CD4-positive, alpha-beta T cell treated with Interleukin-6 at 100 ng/mL for 8 hours (primary cell): ENCODE measurements at regions not wholly inside any gene's neighbourhood (a gene's known extent, or its start where the extent isn't known, plus 50 kb on each side); places are given as distances from the start of the nearest gene placed in this dataset.
"Not testable (repeated sequence)": the region's sequence is repeated elsewhere in the genome, so short reads cannot be mapped to it uniquely, and the experiment has no call there.

Source experiments
- DNase-seq: peaks from one replicate; pipeline ENCODE4 v3.0.0-alpha.2; 2020; ENCODE audit warnings: mixed read lengths, low spot score

DNA sequence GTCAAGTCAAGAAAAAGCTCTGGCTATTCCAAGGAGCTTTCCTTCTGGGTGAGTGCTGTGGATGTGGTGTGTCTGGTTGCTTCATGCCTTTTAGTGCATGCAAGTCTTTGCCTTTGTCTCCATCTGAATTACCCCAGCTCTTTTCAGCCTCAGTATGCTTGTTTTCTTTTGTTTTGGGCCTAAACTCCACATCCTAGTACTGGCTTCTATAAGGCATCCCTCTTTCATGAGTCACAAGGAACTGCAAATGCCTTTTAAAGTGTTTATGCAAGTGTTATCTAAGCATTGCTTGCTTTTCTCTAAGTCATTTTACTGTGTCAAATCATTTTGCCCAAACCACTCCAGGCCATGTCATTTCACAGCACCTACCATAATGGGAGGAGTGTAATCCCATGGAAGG lies 132.1 kb downstream of the PLCE1 start:
- no peak for DNase-seq

DNA sequence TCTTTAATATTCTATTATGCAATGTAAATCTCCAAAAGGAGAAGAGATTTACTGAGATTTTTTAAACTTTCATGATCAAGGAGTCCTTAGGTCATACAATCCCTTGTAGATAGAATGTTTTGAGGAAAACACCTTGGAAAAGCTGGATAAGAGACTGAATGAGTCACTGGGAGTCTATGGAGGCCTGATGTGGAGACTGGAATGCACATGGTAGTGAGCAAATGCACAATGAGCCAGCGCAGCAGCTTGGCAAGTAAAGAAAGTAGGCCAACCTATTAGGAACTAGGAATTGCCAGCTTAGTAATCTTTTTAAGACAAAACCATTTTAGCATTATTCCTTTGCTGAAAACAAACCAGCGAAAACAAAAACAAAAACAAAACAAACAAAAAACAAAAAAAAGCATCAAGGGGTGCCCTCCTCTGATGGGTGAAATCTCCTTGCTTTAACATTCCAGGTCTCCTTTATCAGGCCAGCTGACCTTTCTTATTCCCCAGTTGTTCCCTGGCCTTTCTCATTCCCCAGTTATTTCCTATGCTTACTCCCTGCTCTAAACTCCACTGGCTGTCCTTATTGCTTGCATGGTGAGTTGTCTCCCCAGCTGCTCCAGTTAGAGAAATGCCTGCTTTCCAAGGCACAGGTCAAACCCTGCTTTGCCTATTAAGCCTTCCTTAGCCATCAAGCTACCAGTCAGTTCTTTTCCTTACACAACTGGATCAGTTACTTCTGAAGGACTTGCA lies 135.8 kb downstream of the PLCE1 start:
- no peak for DNase-seq

DNA sequence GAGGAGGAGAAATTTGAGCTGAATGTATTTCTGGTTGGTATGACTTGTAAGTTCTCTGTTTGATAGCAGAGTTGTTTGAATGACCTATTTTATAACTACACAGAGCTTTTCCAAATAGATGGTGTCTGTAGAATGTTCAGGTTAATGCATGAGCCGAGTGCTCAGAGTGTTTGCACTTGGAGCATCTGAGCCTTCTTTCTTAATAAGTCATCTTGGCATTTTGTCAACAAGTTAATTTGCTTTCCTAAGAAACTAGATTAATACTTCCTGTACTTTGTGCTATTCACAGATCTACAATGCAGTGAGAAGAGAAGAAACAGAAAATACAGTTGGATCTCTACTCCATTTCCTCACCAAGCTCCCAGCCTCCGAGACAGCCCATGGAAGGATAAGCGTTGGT lies 138.2 kb downstream of the PLCE1 start:
- DNase-seq: no peak

DNA sequence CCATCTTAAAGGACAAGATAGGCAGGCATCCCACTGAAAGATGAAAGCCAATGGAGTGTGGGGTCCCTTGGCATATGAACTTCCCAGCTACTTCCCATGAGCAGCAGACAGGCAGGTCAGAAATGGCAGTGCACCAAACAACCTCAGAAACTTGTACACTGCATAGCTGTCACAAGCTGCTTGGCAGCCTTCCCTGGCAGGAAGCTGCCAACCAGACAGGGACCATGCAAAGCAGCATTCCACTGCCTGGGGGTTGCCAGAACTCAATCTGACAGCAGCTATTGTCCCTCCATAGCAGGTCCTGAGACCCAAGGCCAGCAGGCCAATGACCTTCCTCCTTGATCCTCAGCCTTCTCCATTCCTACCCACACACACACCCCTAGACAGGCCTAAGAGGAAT lies 139.5 kb downstream of the PLCE1 start:
- DNase-seq: no peak

DNA sequence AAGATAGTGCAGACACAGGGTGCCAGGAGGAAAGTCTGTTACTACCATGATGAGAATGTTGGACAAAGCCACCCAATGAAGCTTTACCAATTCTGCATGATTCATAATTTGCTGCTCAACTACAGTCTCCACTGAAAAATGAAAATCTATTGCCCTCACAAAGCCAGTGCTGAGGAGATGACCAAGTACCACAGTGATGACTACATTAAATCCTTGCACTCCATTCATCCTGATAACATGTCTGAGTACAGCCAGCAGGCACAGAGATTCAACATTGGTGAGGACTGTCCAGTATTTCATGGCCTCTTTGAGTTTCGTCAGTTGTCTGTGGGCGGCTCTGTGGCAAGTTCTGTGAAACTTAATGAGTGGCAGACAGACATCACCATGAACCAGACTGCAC lies 144.0 kb downstream of the PLCE1 start:
- DNase-seq: no peak

DNA sequence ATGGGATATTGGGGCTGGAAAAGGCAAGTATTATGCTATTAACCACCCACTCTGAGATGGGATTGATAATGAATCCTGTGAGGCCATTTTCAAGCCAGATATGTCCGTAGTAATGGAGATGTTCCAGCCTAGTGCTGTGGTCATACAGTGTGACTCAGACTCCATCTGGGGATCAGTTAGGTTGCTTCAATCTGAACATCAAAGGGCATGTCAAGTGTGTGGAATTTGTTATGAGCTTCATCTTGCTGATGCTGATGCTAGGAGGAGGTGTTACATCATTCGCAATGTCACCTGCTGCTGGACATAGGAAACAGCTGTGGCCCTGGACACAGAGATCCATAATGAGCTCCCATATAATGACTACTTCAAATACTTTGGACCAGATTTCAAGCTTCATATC lies 144.7 kb downstream of the PLCE1 start:
- DNase-seq: no peak

DNA sequence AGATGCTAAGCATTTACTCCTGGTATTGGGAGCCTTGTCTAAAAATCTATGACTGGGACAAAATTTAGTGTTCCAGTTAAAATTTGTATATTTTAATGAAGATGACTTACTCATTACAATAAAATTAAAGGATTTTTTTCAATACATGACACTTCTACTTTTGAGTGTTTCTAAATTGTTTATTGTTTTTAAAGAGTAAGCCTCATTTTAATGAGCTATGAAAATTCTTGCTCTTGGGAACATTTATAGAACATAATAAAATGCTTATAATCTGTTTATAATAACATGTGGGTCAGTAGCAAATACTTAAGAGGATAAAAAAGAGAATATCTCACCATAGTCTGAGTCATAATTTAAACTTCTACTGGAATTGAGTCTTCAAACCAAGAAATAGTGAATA lies 149.5 kb downstream of the PLCE1 start:
- DNase-seq: no peak

DNA sequence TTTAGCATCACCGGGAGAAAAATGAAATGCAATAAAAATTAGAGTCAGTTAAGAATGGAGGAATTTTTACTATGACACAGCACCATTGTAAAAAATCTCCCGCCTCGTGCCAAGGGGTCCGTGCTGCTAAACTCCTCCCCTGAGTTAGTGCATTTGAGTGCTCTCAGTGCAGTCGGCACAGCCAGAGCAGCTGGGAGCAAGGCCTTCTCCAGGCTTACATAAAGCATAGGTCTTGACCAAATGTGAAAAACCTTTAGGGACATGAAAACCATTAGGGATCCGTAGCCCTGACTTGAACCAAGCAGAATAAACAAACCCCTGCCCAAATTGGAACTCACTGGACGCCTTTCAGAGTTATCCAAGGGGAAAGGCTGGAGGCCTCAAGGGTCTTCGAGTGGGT lies 152.6 kb downstream of the PLCE1 start:
- no peak for DNase-seq

DNA sequence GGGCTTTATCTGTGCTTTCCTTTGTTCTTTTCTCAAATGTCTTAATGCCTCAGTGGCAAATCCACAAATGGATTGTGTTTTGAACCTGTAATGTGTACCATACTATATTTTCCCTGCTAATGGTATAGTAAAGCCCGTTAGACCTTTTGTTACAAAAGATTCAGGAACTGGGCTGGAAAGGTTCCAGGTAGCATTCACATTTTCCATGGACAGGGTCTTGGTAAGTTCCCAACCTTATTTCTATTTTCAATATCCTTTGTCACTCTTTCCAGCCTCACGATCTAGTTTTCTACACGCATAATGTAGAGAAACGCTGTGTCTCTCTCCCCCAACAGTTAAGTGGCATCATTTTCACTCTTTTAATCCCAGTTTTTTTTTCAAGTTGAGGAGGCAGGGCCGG lies 153.0 kb downstream of the PLCE1 start:
- no peak for DNase-seq

DNA sequence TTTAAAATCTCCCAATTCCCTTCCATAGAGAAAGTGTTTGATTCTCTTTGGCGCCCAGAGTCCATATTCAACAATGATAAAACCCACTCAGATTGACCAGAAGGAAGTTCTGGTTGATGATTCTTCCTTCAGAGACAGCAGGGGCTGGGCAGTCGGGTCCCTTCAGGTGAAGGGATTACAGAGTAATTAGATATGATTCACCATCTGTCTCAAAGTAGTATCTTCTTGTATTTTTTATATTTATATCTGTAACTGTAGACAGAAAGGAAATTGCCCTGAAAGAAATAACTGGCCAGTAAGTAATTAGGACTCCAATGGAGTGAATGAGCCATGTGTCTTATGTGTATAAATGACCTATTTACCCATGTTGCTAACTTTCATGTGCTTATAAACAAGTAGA lies 156.0 kb downstream of the PLCE1 start:
- DNase-seq: no peak

DNA sequence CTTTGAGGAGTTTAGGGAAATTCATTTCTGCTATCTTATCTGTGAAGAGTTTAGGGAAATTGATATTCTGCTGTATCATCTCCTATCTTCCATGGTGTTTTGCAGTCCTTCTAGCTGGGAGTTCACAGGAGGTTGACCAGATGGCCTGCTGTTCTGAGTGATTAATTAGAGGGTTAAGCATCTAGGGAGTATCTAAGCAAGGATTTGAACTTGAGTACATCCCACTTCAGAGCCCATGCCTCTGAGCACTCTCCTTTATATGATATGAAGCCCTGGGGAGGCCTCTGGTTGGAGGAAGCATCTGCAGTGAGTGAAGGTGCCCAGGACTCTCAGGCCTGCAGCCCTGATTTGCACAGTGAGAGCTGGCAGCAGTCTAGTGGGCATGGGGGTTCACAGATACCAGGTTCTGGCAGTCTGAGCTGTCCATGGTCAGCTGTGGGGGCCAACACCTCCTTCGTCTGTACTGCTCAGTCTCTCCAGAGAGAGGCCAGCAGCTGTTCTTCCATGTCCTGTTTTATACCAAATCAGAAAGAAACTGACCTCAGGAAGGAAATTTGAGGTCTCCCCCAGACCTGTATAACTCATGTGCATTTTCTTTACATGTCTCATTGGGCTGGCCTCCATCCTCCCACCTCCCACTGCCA lies 156.9 kb downstream of the PLCE1 start:
- DNase-seq: no peak

DNA sequence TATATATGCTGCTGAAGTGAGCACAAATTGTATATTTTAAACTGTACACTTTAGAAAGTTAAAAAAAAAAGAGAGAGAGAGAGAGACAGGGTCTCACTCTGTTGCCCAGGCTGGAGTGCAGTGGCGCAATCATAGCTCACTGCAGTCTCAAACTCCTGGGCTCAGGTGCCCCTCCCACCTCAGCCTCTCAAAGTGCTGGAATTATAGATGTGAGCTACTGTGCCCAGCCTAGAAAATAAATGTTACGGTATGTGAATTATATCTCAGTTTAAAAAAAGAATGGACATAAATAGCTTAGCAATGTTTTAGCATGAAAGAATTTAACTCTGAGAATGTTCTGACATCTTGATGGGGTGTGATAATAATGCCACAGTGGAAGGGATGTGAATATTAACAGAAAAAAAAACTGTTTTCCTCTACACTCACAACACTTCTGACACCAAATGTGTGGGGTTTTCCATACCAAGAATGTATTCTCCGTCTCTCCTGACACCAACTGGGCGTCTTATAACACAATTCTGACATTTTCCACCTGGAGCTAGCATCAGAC lies 162.1 kb downstream of the PLCE1 start:
- no peak for DNase-seq

DNA sequence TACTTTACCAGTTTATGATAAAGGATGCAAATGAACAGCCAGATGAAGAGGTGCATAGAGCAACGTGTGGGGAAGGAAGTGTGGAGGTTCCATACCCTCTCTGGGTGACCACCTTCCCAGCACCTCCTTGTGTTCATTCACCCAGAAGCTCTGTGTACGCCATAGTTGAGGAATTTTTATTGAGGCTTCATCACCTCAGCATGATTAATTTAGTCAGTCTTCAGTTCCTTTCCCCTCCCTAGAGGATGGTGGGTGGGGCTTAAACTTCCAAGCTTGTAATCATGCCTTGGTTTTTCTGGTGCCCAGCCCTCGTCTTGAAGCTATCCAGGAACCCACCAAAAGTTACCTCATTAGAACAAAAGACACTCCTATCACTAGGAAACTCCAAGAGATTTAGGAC lies 162.7 kb downstream of the PLCE1 start:
- no peak for DNase-seq

DNA sequence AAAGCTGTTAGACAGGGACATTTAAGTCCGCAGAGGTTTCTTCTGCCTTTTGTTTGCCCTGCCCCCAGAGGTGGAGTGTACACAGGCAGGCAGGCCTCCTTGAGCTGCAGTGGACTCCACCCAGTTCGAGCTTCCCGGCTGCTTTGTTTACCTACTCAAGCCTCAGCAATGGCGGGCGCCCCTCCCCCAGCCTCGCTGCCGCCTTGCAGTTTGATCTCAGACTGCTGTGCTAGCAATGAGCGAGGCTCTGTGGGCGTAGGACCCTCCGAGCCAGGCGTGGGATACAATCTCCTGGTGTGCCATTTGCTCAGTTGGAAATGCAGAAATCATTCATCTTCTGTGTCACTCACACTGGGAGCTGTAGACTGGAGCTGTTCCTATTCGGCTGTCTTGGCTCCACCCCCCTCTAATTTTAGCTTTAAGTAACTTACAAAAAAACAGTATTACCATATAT lies 171.5 kb downstream of the PLCE1 start:
- DNase-seq: not testable (repeated sequence)

DNA sequence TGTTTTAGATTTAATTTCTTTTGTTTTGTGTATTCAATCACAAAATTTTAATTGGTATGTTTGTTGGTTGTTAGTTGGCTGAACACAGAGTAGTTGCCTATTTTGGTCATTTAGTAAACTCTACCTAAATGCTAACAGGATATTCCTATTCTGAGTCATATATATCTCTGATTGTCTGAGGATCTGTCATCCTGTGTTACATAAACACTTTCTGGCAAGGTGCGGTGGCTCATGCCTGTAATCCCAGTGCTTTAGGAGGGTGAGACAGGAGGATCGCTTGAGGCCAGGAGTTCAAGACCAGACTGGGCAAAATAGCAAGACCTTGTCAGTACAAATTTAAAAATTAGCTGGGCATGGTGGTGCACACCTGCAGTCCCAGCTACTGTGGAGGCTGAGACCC lies 178.6 kb downstream of the PLCE1 start:
- no peak for DNase-seq

DNA sequence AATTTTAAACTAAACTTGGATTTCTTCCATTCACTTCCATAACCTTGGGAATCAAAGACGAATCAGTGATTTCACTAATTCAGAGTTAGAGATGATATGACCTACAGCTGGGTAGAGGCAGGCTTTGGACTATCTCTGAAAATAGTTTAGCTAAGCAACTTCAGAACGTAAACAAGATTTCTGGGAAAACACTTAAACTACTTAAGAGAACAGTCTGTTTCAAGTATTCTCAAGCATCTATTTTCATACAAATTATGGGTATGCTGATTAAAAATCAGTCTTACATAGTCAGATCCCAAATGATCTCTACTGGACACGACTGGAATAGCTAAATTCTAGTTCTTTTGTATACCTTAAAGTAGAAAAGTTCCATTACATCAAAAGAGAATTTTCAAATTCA lies 179.9 kb downstream of the PLCE1 start:
- no peak for DNase-seq

DNA sequence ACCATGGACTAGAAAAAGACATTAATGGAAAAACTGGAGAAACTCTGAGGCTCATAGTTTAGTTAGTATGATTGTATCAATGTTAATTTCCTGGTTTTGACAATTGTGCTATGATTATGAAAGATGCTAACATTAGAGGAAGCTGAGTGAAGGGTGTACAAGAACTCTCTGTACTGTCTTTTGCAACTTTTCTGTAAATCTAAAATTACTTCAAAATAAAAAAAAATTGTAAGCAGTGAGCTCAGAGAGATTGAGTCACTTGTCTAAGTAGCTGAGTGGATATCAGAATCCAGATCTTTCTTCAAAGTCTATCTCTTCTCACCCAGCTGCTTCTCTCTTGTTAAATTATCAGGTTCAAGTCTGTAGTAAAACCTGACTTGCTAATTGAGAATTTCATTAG lies 181.1 kb downstream of the PLCE1 start:
- no peak for DNase-seq

DNA sequence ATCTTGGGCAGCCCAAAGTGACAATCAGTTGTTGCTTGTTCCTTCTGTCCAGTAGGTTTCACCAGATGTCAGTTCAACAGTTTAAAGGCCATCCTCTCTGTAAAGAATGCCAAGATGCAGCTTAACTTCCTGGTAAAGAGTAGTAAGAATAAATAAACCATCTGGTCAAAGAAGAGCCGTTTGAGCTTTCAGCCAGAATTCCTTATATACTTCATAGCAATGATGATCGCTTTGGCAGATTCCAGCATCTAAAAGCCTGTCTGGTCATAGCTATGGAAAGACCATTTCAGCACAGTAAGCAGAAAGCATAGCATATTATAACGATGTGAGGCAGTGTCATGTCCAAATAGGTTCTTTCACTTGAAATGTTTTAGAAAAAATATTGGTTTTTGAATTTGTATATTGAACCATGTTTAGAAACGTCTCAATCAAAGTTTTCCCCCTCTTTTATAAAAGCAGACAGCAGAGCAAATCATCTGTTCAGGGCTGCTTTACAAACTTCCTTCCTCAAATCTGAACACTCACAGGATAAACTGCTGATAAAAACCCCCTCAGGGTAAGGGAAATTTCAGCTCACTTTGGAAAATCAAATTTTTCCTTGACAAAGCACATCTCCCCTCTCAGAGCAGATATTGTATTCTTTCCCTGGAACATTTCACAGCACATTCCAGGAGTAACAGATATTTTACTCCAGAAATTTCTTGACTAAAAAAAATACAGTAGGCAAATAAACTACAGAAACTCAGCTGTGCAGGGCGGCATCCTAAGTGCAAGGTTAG lies 184.1 kb downstream of the NOC3L start:
- DNase-seq: no peak

DNA sequence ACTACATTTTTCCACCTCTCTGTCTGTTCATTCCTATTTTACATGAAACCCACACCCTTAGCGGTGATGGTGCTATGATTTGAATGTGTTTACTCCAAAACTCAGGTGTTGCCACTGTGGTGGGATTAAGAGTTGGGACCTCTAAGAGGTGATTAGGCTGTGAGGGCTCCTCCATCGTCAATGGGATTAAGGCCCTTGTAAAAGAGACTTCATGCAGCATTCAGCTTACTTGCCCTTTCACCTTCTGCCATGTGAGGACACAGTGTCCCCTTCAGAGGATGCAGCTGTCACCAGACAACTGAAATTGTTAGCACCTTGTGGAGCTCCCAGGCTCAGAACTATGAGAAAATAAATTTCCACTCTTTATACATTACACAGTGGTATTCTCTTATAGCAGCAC lies 182.2 kb downstream of the NOC3L start:
- DNase-seq: no peak

DNA sequence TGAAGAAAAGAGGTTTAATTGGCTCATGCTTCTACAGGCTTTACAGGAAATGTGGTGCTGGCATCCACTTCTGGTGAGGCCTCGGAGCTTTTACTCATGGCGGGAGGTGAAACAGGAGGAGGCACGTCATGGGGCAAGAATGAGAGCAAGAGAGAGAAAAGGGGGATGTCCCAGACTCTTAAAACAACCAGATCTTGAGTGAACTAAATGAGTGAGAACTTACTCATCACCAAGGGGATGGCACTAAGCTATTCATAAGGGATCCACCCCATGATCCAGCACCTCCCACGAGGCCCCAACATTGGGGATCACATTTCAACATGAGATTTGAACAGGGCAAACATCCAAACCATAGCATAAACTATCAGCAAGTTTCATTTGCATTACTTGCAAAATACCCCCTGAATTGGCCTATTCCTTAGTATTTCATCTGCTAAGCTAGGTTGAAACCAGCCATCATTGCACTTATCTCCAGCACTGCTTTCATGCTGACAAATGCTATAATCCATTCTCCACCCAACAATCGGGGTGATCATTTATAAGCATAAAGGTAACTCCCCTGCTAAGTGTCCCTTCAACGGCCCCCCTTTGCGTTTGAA lies 179.0 kb downstream of the NOC3L start:
- no peak for DNase-seq

DNA sequence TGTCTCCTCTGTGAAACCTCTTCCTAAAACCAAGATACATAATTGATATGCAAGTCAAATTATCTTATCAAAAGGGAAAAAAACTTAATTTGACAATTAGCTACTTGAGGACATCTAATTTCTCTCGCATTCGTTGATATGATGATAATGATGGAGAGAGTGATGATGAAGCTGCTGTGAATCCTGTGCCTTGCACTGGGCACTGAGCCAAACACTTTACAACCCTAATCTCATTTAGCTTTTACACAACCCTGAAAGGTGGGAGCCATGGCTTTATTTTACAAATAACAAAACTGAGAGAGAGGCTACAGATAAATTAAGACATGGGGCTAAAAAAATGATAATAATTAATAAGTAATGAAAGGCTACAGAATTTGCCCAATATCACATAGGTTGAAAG lies 176.0 kb downstream of the NOC3L start:
- DNase-seq: no peak

DNA sequence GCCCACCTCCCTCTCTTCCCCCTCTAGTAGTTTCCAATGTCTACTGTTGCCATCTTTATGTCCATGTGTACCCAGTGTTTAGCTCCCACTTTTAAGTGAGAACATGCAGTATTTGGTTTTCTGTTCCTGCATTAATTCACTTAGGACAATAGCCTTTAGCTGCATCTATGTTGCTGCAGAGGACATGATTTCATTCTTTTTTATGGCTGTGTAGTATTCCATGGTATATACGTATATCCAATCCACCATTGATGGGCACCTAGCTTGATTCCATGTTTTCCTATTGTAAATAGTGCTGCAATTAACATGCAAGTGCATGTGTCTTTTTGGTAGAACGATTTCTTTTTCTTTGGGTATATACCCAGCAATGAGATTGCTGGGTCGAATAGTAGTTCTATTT lies 170.4 kb downstream of the NOC3L start:
- no peak for DNase-seq

DNA sequence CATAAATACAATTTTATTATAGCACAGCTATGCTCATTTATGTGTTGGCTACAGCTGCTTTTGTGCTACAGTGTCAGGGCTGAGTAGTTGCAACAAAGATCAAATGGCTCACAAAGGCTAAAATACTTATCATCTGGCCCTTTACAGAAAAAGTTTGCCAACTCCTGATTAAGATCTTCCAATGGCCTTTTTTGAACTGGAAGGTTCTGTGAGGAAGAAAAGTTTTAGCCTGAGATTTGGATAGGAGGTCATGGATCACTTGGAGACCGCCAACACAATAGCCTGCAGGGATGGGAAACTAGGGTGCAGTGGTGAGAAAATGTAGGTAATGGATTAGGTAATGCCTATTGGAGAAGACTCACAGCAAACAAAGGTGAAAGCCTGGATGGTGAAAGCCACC lies 169.8 kb downstream of the NOC3L start:
- DNase-seq: no peak
